Naive thymus-derived CD4-positive, alpha-beta T cell (primary cell): ENCODE measurements at regions not wholly inside any gene's neighbourhood (a gene's known extent, or its start where the extent isn't known, plus 50 kb on each side); places are given as distances from the start of the nearest gene placed in this dataset.

Source experiments
- ATAC-seq: fragments of 150-1000 bp; cut with Tn5 transposase; 2 replicates; pipeline ENCODE4 v1.10.0; 2021; ENCODE audit warnings: mild to moderate bottlenecking, moderate library complexity
- CTCF ChIA-PET: fragments of 350-600 bp; sonication (Branson Sonifier 250); formaldehyde crosslinking; loops from one replicate; lab custom pipeline; 2021; ENCODE audit warnings: antibody characterized with exemption; lab: Charles Lee
- POLR2A ChIA-PET: fragments of 350-600 bp; sonication (Branson Sonifier 250); formaldehyde crosslinking; loops from one replicate; lab custom pipeline; 2021; ENCODE audit warnings: antibody characterized with exemption, inconsistent platforms; lab: Charles Lee
- DNase-seq, 9 donors: peaks; one replicate each; pipeline versions ENCODE4 v3.0.0 to v3.0.0-alpha.2; 2020 to 2022; ENCODE audit warnings: mixed read lengths in 1 of 9
- H3K27ac ChIP-seq: one replicate; pipeline ENCODE4 v1.7.0; 2013; ENCODE audit warnings: mild to moderate bottlenecking, low read depth, low read length, moderate library complexity
- H3K27me3 ChIP-seq, 2 donors: one replicate each; pipeline ENCODE4 v1.7.0; 2013; ENCODE audit warnings: low read length in 2 of 2, mild to moderate bottlenecking in 2 of 2, moderate library complexity in 2 of 2; ENCODE audit not compliant: control insufficient read depth in 2 of 2, insufficient read depth in 2 of 2
- H3K36me3 ChIP-seq, 3 experiments: 1 replicate in 2 of 3; 2 replicates in 1 of 3; pipeline ENCODE4 v1.7.0; 2013; ENCODE audit warnings: low read length in 3 of 3, mild to moderate bottlenecking in 3 of 3, moderate library complexity in 1 of 3; ENCODE audit not compliant: insufficient read depth in 3 of 3, control insufficient read depth in 2 of 3
- H3K4me1 ChIP-seq, 2 donors: one replicate each; pipeline ENCODE4 v1.7.0; 2013; ENCODE audit warnings: low read length in 2 of 2, mild to moderate bottlenecking in 2 of 2, moderate library complexity in 1 of 2; ENCODE audit not compliant: control insufficient read depth in 2 of 2, insufficient read depth in 2 of 2
- H3K4me3 ChIP-seq: 2 replicates; pipeline ENCODE4 v1.7.0; 2013; ENCODE audit warnings: mild to moderate bottlenecking, low read length
- H3K9me3 ChIP-seq, 3 experiments: 1 replicate in 2 of 3; 2 replicates in 1 of 3; pipeline ENCODE4 v1.7.0; 2013; ENCODE audit warnings: low read length in 3 of 3; ENCODE audit not compliant: control insufficient read depth in 2 of 3
- H3K27ac Mint-ChIP-seq, 9 donors: one replicate each; pipeline ENCODE4 v1.8.0; 2020 to 2022; ENCODE audit warnings: mixed read lengths in 9 of 9, mild to moderate bottlenecking in 8 of 9, moderate library complexity in 5 of 9, inconsistent platforms in 2 of 9
- H3K27me3 Mint-ChIP-seq, 5 donors: one replicate each; pipeline ENCODE4 v1.8.0; 2021 to 2022; ENCODE audit warnings: mixed read lengths in 5 of 5, mild to moderate bottlenecking in 1 of 5
- H3K36me3 Mint-ChIP-seq, 5 donors: one replicate each; pipeline ENCODE4 v1.8.0; 2020 to 2022; ENCODE audit warnings: mixed read lengths in 5 of 5, mild to moderate bottlenecking in 3 of 5, inconsistent platforms in 1 of 5
- H3K4me1 Mint-ChIP-seq, 7 donors: one replicate each; pipeline ENCODE4 v1.8.0; 2020 to 2022; ENCODE audit warnings: mixed read lengths in 7 of 7, mild to moderate bottlenecking in 3 of 7, inconsistent platforms in 1 of 7
- H3K4me3 Mint-ChIP-seq, 10 donors: one replicate each; pipeline ENCODE4 v1.8.0; 2020 to 2022; ENCODE audit warnings: mild to moderate bottlenecking in 10 of 10, mixed read lengths in 10 of 10, moderate library complexity in 6 of 10, inconsistent platforms in 2 of 10
- H3K9me3 Mint-ChIP-seq, 11 donors: one replicate each; pipeline ENCODE4 v1.8.0; 2020 to 2022; ENCODE audit warnings: mixed read lengths in 11 of 11, mild to moderate bottlenecking in 4 of 11, inconsistent platforms in 1 of 11, moderate library complexity in 1 of 11
- intact Hi-C, 2 donors: fragments of 100-400 bp; cut with micrococcal nuclease; formaldehyde crosslinking; loops; one replicate each; pipeline ENCODE4 v1.15.1; 2023

DNA sequence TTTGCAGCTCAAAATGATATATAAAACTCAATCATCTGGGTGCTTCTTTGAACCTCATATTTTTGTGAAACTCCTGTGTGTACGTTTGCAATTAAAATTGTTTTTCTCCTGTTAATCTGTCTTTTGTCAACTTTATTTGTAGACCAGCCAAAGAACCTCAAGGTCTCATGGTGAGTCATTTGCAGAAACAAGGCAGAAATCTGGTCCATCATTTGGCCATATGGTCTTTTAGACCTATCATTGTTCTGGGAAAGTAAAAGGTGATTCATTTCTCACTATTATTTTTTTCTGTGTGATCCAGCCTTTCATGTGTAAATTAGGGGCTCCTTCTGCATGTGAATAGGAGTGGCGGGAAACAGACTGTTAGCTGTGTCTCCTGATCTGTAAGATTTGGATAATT, 399.1 kb upstream of the DDI1 start:
- Mint-ChIP-seq H3K36me3 (no peaks in the 10 kb centered on the region), H3K4me3 (no peak overlapping the region), H3K9me3 (peaks cover 0 to 4% (median 0%) of the 10 kb centered on the region in 11 donors), H3K27me3 (peaks cover 0 to 4% (median 0%) of the 10 kb centered on the region in 5 donors), H3K27ac (no peak overlapping the region), H3K4me1 (no peaks in the 10 kb centered on the region)
- no peaks in the 10 kb centered on the region for H3K4me1 ChIP-seq
- intact Hi-C loops: no loop called here
- POLR2A ChIA-PET: no interaction called here
- H3K4me3 ChIP-seq: no peak overlapping the region
- CTCF ChIA-PET: no interaction called here
- DNase-seq (no peak), ATAC-seq (no peak)
- no peaks in the 10 kb centered on the region for H3K36me3 ChIP-seq
- H3K27ac ChIP-seq: no peak overlapping the region
- no peaks in the 10 kb centered on the region for H3K9me3 ChIP-seq
- H3K27me3 ChIP-seq: no peaks in the 10 kb centered on the region

DNA sequence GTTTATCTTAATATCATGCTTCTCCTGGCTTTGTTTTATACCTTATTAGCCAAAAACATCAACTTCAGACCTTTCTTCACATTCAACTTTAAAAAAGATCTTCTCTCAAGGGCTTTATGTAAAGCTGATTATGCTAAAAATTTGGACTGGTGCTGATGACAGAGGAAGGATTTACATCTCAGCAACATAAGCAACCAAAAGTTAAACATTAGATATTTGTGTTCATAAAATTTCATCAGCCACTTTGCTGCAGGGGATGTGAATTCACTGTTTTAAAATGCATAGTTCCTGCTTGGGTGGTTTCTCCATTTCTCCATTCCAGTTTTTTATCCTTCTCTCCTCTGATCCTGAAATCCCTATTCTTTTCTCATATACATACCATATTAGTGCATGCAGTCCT, 398.6 kb upstream of the DDI1 start:
- Mint-ChIP-seq H3K9me3 (peaks cover 0 to 4% (median 0%) of the 10 kb centered on the region in 11 donors), H3K36me3 (no peaks in the 10 kb centered on the region), H3K27ac (no peak overlapping the region), H3K4me1 (no peaks in the 10 kb centered on the region), H3K27me3 (peaks cover 0 to 4% (median 0%) of the 10 kb centered on the region in 5 donors), H3K4me3 (no peak overlapping the region)
- ChIA-PET POLR2A (no interaction called here), CTCF (no interaction called here)
- intact Hi-C loops: no loop called here
- no peaks in the 10 kb centered on the region for H3K9me3 ChIP-seq
- H3K4me1 ChIP-seq: no peaks in the 10 kb centered on the region
- no peak for DNase-seq
- no peaks in the 10 kb centered on the region for H3K36me3 ChIP-seq
- no peak overlapping the region for H3K27ac ChIP-seq
- no peak for ATAC-seq
- H3K4me3 ChIP-seq: no peak overlapping the region
- no peaks in the 10 kb centered on the region for H3K27me3 ChIP-seq

- Mint-ChIP-seq H3K9me3 (peaks cover 0 to 10% (median 0%) of the 10 kb centered on the region in 11 donors), H3K4me3 (no peak overlapping the region), H3K27ac (no peak overlapping the region), H3K36me3 (no peaks in the 10 kb centered on the region), H3K4me1 (no peaks in the 10 kb centered on the region), H3K27me3 (peaks cover 0 to 4% (median 0%) of the 10 kb centered on the region in 5 donors)
- ChIA-PET CTCF (no interaction called here), POLR2A (no interaction called here)
- intact Hi-C loops: no loop called here
- DNase-seq: no peak
- no peak overlapping the region for H3K27ac ChIP-seq
- no peaks in the 10 kb centered on the region for H3K4me1 ChIP-seq
- no peak overlapping the region for H3K4me3 ChIP-seq
- no peaks in the 10 kb centered on the region for H3K27me3 ChIP-seq
- no peaks in the 10 kb centered on the region for H3K36me3 ChIP-seq
- no peak for ATAC-seq
- no peaks in the 10 kb centered on the region for H3K9me3 ChIP-seq
Measured at GRCh38 chr11:103644676-103645075, 391.8 kb upstream of the DDI1 start.

DNA sequence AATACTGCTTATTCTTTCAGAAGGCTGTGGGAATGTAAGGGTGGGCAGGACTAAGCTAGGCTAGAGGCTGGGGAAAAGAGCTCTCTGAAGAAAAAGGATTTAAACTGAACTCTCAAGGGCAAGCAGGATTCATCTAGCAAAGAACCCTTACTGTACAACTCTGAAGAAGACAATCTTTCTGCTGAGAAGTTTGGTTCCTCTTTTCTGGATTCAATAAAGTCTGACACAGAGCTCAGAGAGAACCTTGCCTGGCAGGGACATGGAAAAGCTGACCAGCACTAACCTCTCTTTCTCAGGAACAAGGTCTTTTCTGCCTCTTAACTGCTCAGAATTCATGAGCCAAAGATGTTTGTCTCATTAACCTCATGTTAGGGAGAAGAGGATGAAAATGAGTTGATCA, 388.4 kb upstream of the DDI1 start:
- H3K36me3 ChIP-seq: no peaks in the 10 kb centered on the region
- ChIA-PET CTCF (interaction anchor here (0.7 kb wide), 1 partner anchor 35 kb away, joined by 3 read pairs; no protein-coding TSS in a partner anchor), POLR2A (no interaction called here)
- no peaks in the 10 kb centered on the region for H3K4me1 Mint-ChIP-seq
- H3K4me3 ChIP-seq: no peak overlapping the region
- peaks cover 0 to 22% (median 6%) of the 10 kb centered on the region in 11 donors for H3K9me3 Mint-ChIP-seq
- DNase-seq (no peak), ATAC-seq (no peak)
- H3K4me3 Mint-ChIP-seq: no peak overlapping the region
- H3K27ac ChIP-seq: no peak overlapping the region
- intact Hi-C loops: no loop called here
- H3K27me3 Mint-ChIP-seq: peaks cover 0 to 8% (median 0%) of the 10 kb centered on the region in 5 donors
- H3K4me1 ChIP-seq: no peaks in the 10 kb centered on the region
- peaks cover 0 to 3% (median 0%) of the 10 kb centered on the region in 3 experiments for H3K9me3 ChIP-seq
- H3K27me3 ChIP-seq: no peaks in the 10 kb centered on the region
- no peak overlapping the region for H3K27ac Mint-ChIP-seq
- peaks cover 0 to 8% (median 0%) of the 10 kb centered on the region in 5 donors for H3K36me3 Mint-ChIP-seq

DNA sequence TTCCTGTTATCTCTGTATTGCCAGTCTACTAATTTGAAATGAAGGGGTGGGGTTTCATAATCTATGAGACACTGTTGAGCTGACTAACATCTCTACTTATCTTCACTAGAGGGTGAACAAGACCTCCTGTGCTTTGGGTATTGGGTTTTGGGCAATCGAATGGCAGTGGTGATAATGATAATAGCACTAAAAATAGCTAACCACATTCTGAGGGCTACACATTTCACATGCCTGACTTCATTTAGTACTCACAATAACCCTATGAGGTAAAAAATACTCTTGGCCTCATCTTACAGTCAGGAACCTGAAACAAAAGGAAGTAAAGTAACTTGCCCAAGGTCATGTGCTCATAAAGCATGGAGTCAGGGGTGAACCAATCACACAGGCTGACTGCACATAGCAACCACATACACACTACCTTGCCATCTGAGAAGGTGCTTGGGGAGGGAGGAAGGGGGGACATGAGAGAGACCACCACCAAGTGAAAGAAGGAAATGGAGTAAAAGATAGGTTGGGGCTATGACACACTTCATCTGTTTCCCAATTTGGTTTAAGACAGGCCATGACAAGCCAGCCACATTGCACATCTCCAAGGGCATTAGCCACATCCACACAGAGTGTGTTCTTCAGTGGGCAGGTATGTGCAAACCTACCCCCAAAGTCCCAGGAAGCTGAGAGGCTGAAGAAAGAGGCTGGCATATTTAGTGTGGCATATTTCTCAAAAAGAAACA, 387.6 kb upstream of the DDI1 start:
- no peak overlapping the region for H3K4me3 ChIP-seq
- H3K4me1 Mint-ChIP-seq: no peaks in the 10 kb centered on the region
- H3K27ac Mint-ChIP-seq: no peak overlapping the region
- DNase-seq (no peak), ATAC-seq (no peak)
- H3K27ac ChIP-seq: no peak overlapping the region
- peaks cover 0 to 3% (median 0%) of the 10 kb centered on the region in 3 experiments for H3K9me3 ChIP-seq
- peaks cover 0 to 8% (median 0%) of the 10 kb centered on the region in 5 donors for H3K36me3 Mint-ChIP-seq
- H3K9me3 Mint-ChIP-seq: peaks cover 0 to 24% (median 6%) of the 10 kb centered on the region in 11 donors
- H3K27me3 ChIP-seq: no peaks in the 10 kb centered on the region
- no peaks in the 10 kb centered on the region for H3K36me3 ChIP-seq
- H3K4me3 Mint-ChIP-seq: no peak overlapping the region
- H3K27me3 Mint-ChIP-seq: peaks cover 0 to 8% (median 0%) of the 10 kb centered on the region in 5 donors
- intact Hi-C loops: no loop called here
- H3K4me1 ChIP-seq: no peaks in the 10 kb centered on the region
- ChIA-PET POLR2A (no interaction called here), CTCF (no interaction called here)

DNA sequence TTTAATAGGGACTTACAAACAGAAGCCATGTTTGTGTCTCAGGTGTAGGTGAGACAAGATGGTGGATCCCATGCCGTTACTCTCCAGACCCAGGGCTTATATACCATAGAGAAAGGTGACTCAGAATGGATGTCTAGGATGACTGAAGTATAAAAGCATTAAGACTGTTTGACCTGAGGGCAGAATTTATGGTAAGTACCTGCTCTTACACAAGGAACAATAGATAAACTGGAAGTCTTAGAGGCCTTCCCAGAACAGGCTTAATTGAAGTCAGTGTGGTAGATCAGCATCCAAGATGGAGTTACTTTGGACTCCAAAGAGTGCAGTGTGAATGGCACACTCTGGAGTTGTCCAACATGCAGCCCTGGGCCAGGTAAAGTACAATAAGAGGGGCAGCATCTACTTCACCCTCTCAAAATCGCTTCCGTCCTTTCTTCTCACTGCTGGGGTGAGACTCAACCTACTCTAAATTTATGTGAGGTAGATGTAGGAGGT, 387.0 kb upstream of the DDI1 start:
- POLR2A ChIA-PET: no interaction called here

GRCh38 chr11:103650330-103650729, 386.1 kb upstream of the DDI1 start:
- Mint-ChIP-seq H3K27ac (no peak overlapping the region), H3K4me3 (no peak overlapping the region), H3K36me3 (peaks cover 0 to 8% (median 0%) of the 10 kb centered on the region in 5 donors), H3K9me3 (peaks cover 0 to 22% (median 6%) of the 10 kb centered on the region in 11 donors), H3K27me3 (peaks cover 0 to 8% (median 0%) of the 10 kb centered on the region in 5 donors), H3K4me1 (no peaks in the 10 kb centered on the region)
- ATAC-seq: no peak
- peaks cover 0 to 3% (median 0%) of the 10 kb centered on the region in 3 experiments for H3K9me3 ChIP-seq
- no peaks in the 10 kb centered on the region for H3K27me3 ChIP-seq
- H3K4me1 ChIP-seq: no peaks in the 10 kb centered on the region
- intact Hi-C loops: no loop called here
- H3K4me3 ChIP-seq: no peak overlapping the region
- POLR2A ChIA-PET: no interaction called here
- no peaks in the 10 kb centered on the region for H3K36me3 ChIP-seq
- no peak for DNase-seq
- H3K27ac ChIP-seq: no peak overlapping the region
- CTCF ChIA-PET: no interaction called here

More for the DNA sequence above, 387.0 kb upstream of the DDI1 start:
- no peaks in the 10 kb centered on the region for H3K4me1 ChIP-seq
- H3K27ac ChIP-seq: no peak overlapping the region
- ATAC-seq: no peak
- Mint-ChIP-seq H3K27me3 (peaks cover 0 to 8% (median 0%) of the 10 kb centered on the region in 5 donors), H3K27ac (no peak overlapping the region), H3K4me3 (no peak overlapping the region), H3K9me3 (peaks cover 0 to 24% (median 6%) of the 10 kb centered on the region in 11 donors), H3K4me1 (no peaks in the 10 kb centered on the region), H3K36me3 (peaks cover 0 to 8% (median 0%) of the 10 kb centered on the region in 5 donors)
- no peak for DNase-seq
- peaks cover 0 to 3% (median 0%) of the 10 kb centered on the region in 3 experiments for H3K9me3 ChIP-seq
- H3K36me3 ChIP-seq: no peaks in the 10 kb centered on the region
- no peak overlapping the region for H3K4me3 ChIP-seq
- CTCF ChIA-PET: no interaction called here
- intact Hi-C loops: no loop called here
- H3K27me3 ChIP-seq: no peaks in the 10 kb centered on the region
